Activated naive CD8-positive, alpha-beta T cell treated with anti-CD3 and anti-CD28 coated beads for 36 hours (primary cell): ENCODE measurements at regions not wholly inside any gene's neighbourhood (a gene's known extent, or its start where the extent isn't known, plus 50 kb on each side); places are given as distances from the start of the nearest gene placed in this dataset.

Experiments used
- DNase-seq: peaks from one replicate; pipeline ENCODE4 v3.0.0; 2021
- H3K27ac Mint-ChIP-seq: one replicate; pipeline ENCODE4 v1.8.0; 2022; ENCODE audit warnings: mild to moderate bottlenecking, moderate library complexity, mixed read lengths
- H3K27me3 Mint-ChIP-seq: one replicate; pipeline ENCODE4 v1.8.0; 2022; ENCODE audit warnings: mild to moderate bottlenecking, mixed read lengths
- H3K36me3 Mint-ChIP-seq: one replicate; pipeline ENCODE4 v1.8.0; 2021; ENCODE audit warnings: mild to moderate bottlenecking, mixed read lengths
- H3K4me1 Mint-ChIP-seq: one replicate; pipeline ENCODE4 v1.8.0; 2021; ENCODE audit warnings: mixed read lengths
- H3K4me3 Mint-ChIP-seq: one replicate; pipeline ENCODE4 v1.8.0; 2022; ENCODE audit warnings: mild to moderate bottlenecking, moderate library complexity, mixed read lengths
- H3K9me3 Mint-ChIP-seq: one replicate; pipeline ENCODE4 v1.8.0; 2022; ENCODE audit warnings: mixed read lengths

- H3K36me3 Mint-ChIP-seq, result no peaks in the 10 kb centered on the region
- peaks cover 15% of the 10 kb centered on the region for H3K27me3 Mint-ChIP-seq
- no peak for DNase-seq
- H3K27ac Mint-ChIP-seq, result no peak overlapping the region
- H3K4me1 Mint-ChIP-seq, result no peaks in the 10 kb centered on the region
- no peak overlapping the region for H3K4me3 Mint-ChIP-seq
- peaks cover 1% of the 10 kb centered on the region for H3K9me3 Mint-ChIP-seq
Observed at GRCh38 chr18:22488554-22488953, 70.8 kb upstream of the CTAGE1 start.

GRCh38 chr18:22489704-22490103, 72.0 kb upstream of the CTAGE1 start:
- H3K27ac Mint-ChIP-seq, result no peak overlapping the region
- H3K4me1 Mint-ChIP-seq, result no peaks in the 10 kb centered on the region
- no peak overlapping the region for H3K4me3 Mint-ChIP-seq
- no peak for DNase-seq
- no peaks in the 10 kb centered on the region for H3K36me3 Mint-ChIP-seq
- peaks cover 15% of the 10 kb centered on the region for H3K27me3 Mint-ChIP-seq
- H3K9me3 Mint-ChIP-seq, result peaks cover 1% of the 10 kb centered on the region

GRCh38 chr18:22490429-22490846, 72.7 kb upstream of the CTAGE1 start:
- Mint-ChIP-seq H3K4me3 (no peak overlapping the region), H3K27ac (no peak overlapping the region), H3K4me1 (no peaks in the 10 kb centered on the region), H3K36me3 (no peaks in the 10 kb centered on the region), H3K9me3 (no peaks in the 10 kb centered on the region), H3K27me3 (peaks cover 15% of the 10 kb centered on the region)
- no peak for DNase-seq

- no peak overlapping the region for H3K4me3 Mint-ChIP-seq
- DNase-seq, result no peak
- no peak overlapping the region for H3K27ac Mint-ChIP-seq
- H3K9me3 Mint-ChIP-seq, result peaks cover 5% of the 10 kb centered on the region
- no peaks in the 10 kb centered on the region for H3K4me1 Mint-ChIP-seq
- peaks cover 11% of the 10 kb centered on the region for H3K27me3 Mint-ChIP-seq
- no peaks in the 10 kb centered on the region for H3K36me3 Mint-ChIP-seq
Observed at GRCh38 chr18:22493255-22493654, 75.5 kb upstream of the CTAGE1 start.

GRCh38 chr18:22493940-22494339, 76.2 kb upstream of the CTAGE1 start:
- Mint-ChIP-seq H3K9me3 (peaks cover 5% of the 10 kb centered on the region), H3K4me1 (no peaks in the 10 kb centered on the region), H3K4me3 (no peak overlapping the region), H3K27me3 (peaks cover 8% of the 10 kb centered on the region), H3K27ac (no peak overlapping the region), H3K36me3 (no peaks in the 10 kb centered on the region)
- no peak for DNase-seq

- Mint-ChIP-seq H3K4me1 (no peaks in the 10 kb centered on the region), H3K4me3 (no peak overlapping the region), H3K27ac (no peak overlapping the region), H3K27me3 (peaks cover 6% of the 10 kb centered on the region), H3K36me3 (no peaks in the 10 kb centered on the region), H3K9me3 (peaks cover 5% of the 10 kb centered on the region)
- DNase-seq, result no peak
Observed at GRCh38 chr18:22494771-22495170, 77.1 kb upstream of the CTAGE1 start.

- Mint-ChIP-seq H3K4me1 (no peaks in the 10 kb centered on the region), H3K36me3 (no peaks in the 10 kb centered on the region), H3K27me3 (no peaks in the 10 kb centered on the region), H3K9me3 (peaks cover 7% of the 10 kb centered on the region), H3K4me3 (no peak overlapping the region), H3K27ac (no peak overlapping the region)
- no peak for DNase-seq
Observed at GRCh38 chr18:22499421-22499820, 81.7 kb upstream of the CTAGE1 start.

- Mint-ChIP-seq H3K9me3 (peaks cover 3% of the 10 kb centered on the region), H3K27me3 (no peaks in the 10 kb centered on the region), H3K4me3 (no peak overlapping the region), H3K27ac (no peak overlapping the region), H3K36me3 (no peaks in the 10 kb centered on the region), H3K4me1 (no peaks in the 10 kb centered on the region)
- no peak for DNase-seq
Observed at GRCh38 chr18:22503803-22504202, 86.1 kb upstream of the CTAGE1 start.

- Mint-ChIP-seq H3K4me3 (no peak overlapping the region), H3K36me3 (no peaks in the 10 kb centered on the region), H3K4me1 (no peaks in the 10 kb centered on the region), H3K27ac (no peak overlapping the region), H3K27me3 (no peaks in the 10 kb centered on the region), H3K9me3 (peaks cover 3% of the 10 kb centered on the region)
- no peak for DNase-seq
Observed at GRCh38 chr18:22504251-22505030, 86.7 kb upstream of the CTAGE1 start.

- Mint-ChIP-seq H3K4me1 (no peaks in the 10 kb centered on the region), H3K9me3 (peaks cover 3% of the 10 kb centered on the region), H3K27me3 (no peaks in the 10 kb centered on the region), H3K4me3 (no peak overlapping the region), H3K36me3 (no peaks in the 10 kb centered on the region), H3K27ac (no peak overlapping the region)
- DNase-seq, result no peak
Observed at GRCh38 chr18:22505141-22505591, 87.5 kb upstream of the CTAGE1 start.

- Mint-ChIP-seq H3K4me1 (no peaks in the 10 kb centered on the region), H3K27me3 (no peaks in the 10 kb centered on the region), H3K4me3 (no peak overlapping the region), H3K36me3 (no peaks in the 10 kb centered on the region), H3K9me3 (no peaks in the 10 kb centered on the region), H3K27ac (no peak overlapping the region)
- DNase-seq, result no peak
Observed at GRCh38 chr18:22507055-22507454, 89.3 kb upstream of the CTAGE1 start.

GRCh38 chr18:22509423-22509822, 91.7 kb upstream of the CTAGE1 start:
- H3K4me3 Mint-ChIP-seq, result no peak overlapping the region
- no peaks in the 10 kb centered on the region for H3K27me3 Mint-ChIP-seq
- no peaks in the 10 kb centered on the region for H3K4me1 Mint-ChIP-seq
- no peaks in the 10 kb centered on the region for H3K36me3 Mint-ChIP-seq
- H3K27ac Mint-ChIP-seq, result no peak overlapping the region
- DNase-seq, result no peak
- H3K9me3 Mint-ChIP-seq, result no peaks in the 10 kb centered on the region

GRCh38 chr18:22510697-22511096, 93.0 kb upstream of the CTAGE1 start:
- no peaks in the 10 kb centered on the region for H3K9me3 Mint-ChIP-seq
- H3K27me3 Mint-ChIP-seq, result no peaks in the 10 kb centered on the region
- no peak overlapping the region for H3K4me3 Mint-ChIP-seq
- no peaks in the 10 kb centered on the region for H3K36me3 Mint-ChIP-seq
- no peaks in the 10 kb centered on the region for H3K4me1 Mint-ChIP-seq
- no peak overlapping the region for H3K27ac Mint-ChIP-seq
- DNase-seq, result no peak

- Mint-ChIP-seq H3K27me3 (no peaks in the 10 kb centered on the region), H3K27ac (no peak overlapping the region), H3K4me3 (no peak overlapping the region), H3K4me1 (no peaks in the 10 kb centered on the region), H3K9me3 (no peaks in the 10 kb centered on the region), H3K36me3 (no peaks in the 10 kb centered on the region)
- DNase-seq, result no peak
Observed at GRCh38 chr18:22513721-22514481, 96.2 kb upstream of the CTAGE1 start.

GRCh38 chr18:22514655-22515054, 96.9 kb upstream of the CTAGE1 start:
- no peaks in the 10 kb centered on the region for H3K27me3 Mint-ChIP-seq
- no peaks in the 10 kb centered on the region for H3K9me3 Mint-ChIP-seq
- H3K4me1 Mint-ChIP-seq, result no peaks in the 10 kb centered on the region
- H3K27ac Mint-ChIP-seq, result no peak overlapping the region
- DNase-seq, result no peak
- H3K36me3 Mint-ChIP-seq, result no peaks in the 10 kb centered on the region
- H3K4me3 Mint-ChIP-seq, result no peak overlapping the region

GRCh38 chr18:22515250-22515649, 97.5 kb upstream of the CTAGE1 start:
- H3K27me3 Mint-ChIP-seq, result no peaks in the 10 kb centered on the region
- H3K4me3 Mint-ChIP-seq, result no peak overlapping the region
- no peak for DNase-seq
- no peaks in the 10 kb centered on the region for H3K9me3 Mint-ChIP-seq
- H3K27ac Mint-ChIP-seq, result no peak overlapping the region
- no peaks in the 10 kb centered on the region for H3K4me1 Mint-ChIP-seq
- H3K36me3 Mint-ChIP-seq, result no peaks in the 10 kb centered on the region
